ENCODE measurements at regions not wholly inside any gene's neighbourhood (a gene's known extent, or its start where the extent isn't known, plus 50 kb on each side); places are given as distances from the start of the nearest gene placed in this dataset.

DNA sequence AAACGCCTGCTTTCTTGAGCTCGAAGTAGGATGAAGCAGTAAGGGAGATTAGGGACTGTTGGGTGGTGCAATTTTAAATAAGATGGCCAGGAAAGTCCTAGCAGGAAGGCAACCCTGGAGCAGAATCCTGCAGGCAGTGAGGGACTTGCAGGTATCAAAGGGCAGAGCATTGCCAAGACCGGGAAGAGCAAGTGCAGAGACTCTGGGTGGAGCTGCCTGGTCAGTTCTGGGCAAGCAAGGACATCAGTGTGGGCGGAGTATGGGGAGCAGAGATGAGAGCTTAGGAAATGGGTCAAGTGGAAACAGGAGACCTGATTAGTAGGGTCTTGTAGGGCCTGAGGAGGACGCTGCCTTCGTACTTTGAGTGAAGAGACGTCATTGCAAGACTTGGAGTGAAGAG is 64.4 kb upstream of the NCK2 start:
- FAIRE-seq, result no peak
- no peak for DNase-seq (ENCODE audit: low read depth, low spot score)
- Histone ChIP-seq H3K27ac (ENCODE audit: control insufficient read depth, insufficient read depth, low read length) (no peak overlapping the region), H3K9ac (ENCODE audit: control insufficient read depth, extremely low read depth, insufficient read depth, low read length) (no peak overlapping the region), H3K4me3 (ENCODE audit: control insufficient read depth in 2 of 3, extremely low read depth in 1 of 3, insufficient read depth in 2 of 3, low read depth in 1 of 3, low read length in 3 of 3) (no peak overlapping the region), H4K20me1 (ENCODE audit: control insufficient read depth, extremely low read depth, insufficient read depth, low read length) (no peaks in the 10 kb centered on the region), H3K36me3 (ENCODE audit: control insufficient read depth in 2 of 2, extremely low read depth in 1 of 2, insufficient read depth in 2 of 2, low read length in 2 of 2) (no peaks in the 10 kb centered on the region), H3K79me2 (ENCODE audit: control insufficient read depth, insufficient read depth, low read length) (no peaks in the 10 kb centered on the region), H3K9me3 (ENCODE audit: control insufficient read depth, low read depth, low read length) (no peaks in the 10 kb centered on the region), H3K4me2 (ENCODE audit: control insufficient read depth, extremely low read depth, insufficient read depth, low read depth, low read length) (no peak overlapping the region), H3K9me1 (ENCODE audit: control insufficient read depth, extremely low read depth, insufficient read depth, low read length) (no peaks in the 10 kb centered on the region), H3K4me1 (ENCODE audit: control insufficient read depth, extremely low read depth, insufficient read depth, low read length) (no peaks in the 10 kb centered on the region), H2AFZ (ENCODE audit: control insufficient read depth, low read length) (no peak overlapping the region), H3K27me3 (ENCODE audit: control insufficient read depth, extremely low read depth, insufficient read depth, low read length) (peaks cover 4% of the 10 kb centered on the region)
- TF ChIP-seq, protein P1, sequence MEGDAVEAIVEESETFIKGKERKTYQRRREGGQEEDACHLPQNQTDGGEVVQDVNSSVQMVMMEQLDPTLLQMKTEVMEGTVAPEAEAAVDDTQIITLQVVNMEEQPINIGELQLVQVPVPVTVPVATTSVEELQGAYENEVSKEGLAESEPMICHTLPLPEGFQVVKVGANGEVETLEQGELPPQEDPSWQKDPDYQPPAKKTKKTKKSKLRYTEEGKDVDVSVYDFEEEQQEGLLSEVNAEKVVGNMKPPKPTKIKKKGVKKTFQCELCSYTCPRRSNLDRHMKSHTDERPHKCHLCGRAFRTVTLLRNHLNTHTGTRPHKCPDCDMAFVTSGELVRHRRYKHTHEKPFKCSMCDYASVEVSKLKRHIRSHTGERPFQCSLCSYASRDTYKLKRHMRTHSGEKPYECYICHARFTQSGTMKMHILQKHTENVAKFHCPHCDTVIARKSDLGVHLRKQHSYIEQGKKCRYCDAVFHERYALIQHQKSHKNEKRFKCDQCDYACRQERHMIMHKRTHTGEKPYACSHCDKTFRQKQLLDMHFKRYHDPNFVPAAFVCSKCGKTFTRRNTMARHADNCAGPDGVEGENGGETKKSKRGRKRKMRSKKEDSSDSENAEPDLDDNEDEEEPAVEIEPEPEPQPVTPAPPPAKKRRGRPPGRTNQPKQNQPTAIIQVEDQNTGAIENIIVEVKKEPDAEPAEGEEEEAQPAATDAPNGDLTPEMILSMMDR (optimal IDR thresholded peaks at IDR 0.05 in 1 of 3, IDR thresholded peaks at IDR 0.05 in 1 of 3, conservative IDR thresholded peaks at IDR 0.05 in 1 of 3; ENCODE audit: extremely low read depth in 1 of 3, insufficient read depth in 2 of 3, low read length in 3 of 3), result no peak
- TF ChIP-seq EZH2 (IDR thresholded peaks at IDR 0.05; ENCODE audit: low read length), result no peak
- dilution Hi-C loops (cut with MboI; ENCODE audit: extremely low pct_ligation_motif_present, low sequenced_read_pairs), result no loop called here

DNA sequence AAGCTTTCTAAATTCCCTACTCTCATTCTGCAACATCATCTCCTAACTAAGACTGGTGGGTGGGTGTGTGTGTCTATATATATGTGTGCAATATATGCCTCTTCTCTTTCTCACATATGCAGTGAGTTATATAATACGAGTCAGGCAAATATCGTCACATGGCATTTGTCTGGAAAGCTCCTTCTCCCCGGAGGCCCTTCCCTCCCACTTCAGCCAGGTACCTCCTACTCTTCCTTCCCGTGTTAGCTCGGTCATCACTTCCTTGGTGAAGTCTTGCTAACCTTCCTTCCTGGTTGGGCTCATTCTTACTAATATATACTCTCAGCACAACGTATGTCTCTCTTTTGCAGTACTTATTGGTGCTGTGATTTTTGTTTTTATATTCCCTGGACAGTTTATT is 66.4 kb upstream of the NCK2 start:
- TF ChIP-seq, protein P1 (optimal IDR thresholded peaks at IDR 0.05 in 1 of 3, IDR thresholded peaks at IDR 0.05 in 1 of 3, conservative IDR thresholded peaks at IDR 0.05 in 1 of 3; ENCODE audit: extremely low read depth in 1 of 3, insufficient read depth in 2 of 3, low read length in 3 of 3), result no peak
- TF ChIP-seq EZH2 (IDR thresholded peaks at IDR 0.05; ENCODE audit: low read length), result no peak
- Histone ChIP-seq H2AFZ (ENCODE audit: control insufficient read depth, low read length) (no peak overlapping the region), H3K4me2 (ENCODE audit: control insufficient read depth, extremely low read depth, insufficient read depth, low read depth, low read length) (no peak overlapping the region), H3K27ac (ENCODE audit: control insufficient read depth, insufficient read depth, low read length) (no peak overlapping the region), H3K36me3 (ENCODE audit: control insufficient read depth in 2 of 2, extremely low read depth in 1 of 2, insufficient read depth in 2 of 2, low read length in 2 of 2) (no peaks in the 10 kb centered on the region), H3K27me3 (ENCODE audit: control insufficient read depth, extremely low read depth, insufficient read depth, low read length) (peaks cover 4% of the 10 kb centered on the region), H3K9me3 (ENCODE audit: control insufficient read depth, low read depth, low read length) (no peaks in the 10 kb centered on the region), H3K9ac (ENCODE audit: control insufficient read depth, extremely low read depth, insufficient read depth, low read length) (no peak overlapping the region), H3K79me2 (ENCODE audit: control insufficient read depth, insufficient read depth, low read length) (no peaks in the 10 kb centered on the region), H4K20me1 (ENCODE audit: control insufficient read depth, extremely low read depth, insufficient read depth, low read length) (no peaks in the 10 kb centered on the region), H3K9me1 (ENCODE audit: control insufficient read depth, extremely low read depth, insufficient read depth, low read length) (no peaks in the 10 kb centered on the region), H3K4me3 (ENCODE audit: control insufficient read depth in 2 of 3, extremely low read depth in 1 of 3, insufficient read depth in 2 of 3, low read depth in 1 of 3, low read length in 3 of 3) (no peak overlapping the region), H3K4me1 (ENCODE audit: control insufficient read depth, extremely low read depth, insufficient read depth, low read length) (no peaks in the 10 kb centered on the region)
- no peak for DNase-seq (ENCODE audit: low read depth, low spot score)
- dilution Hi-C loops (cut with MboI; ENCODE audit: extremely low pct_ligation_motif_present, low sequenced_read_pairs), result no loop called here
- no peak for FAIRE-seq

Data from keratinocyte (primary cell).